Right atrium auricular region (tissue), 2 donors: ENCODE measurements at regions not wholly inside any gene's neighbourhood (a gene's known extent, or its start where the extent isn't known, plus 50 kb on each side); places are given as distances from the start of the nearest gene placed in this dataset.

Experiments used
- DNase-seq: peaks from one replicate; pipeline ENCODE4 v3.0.0-alpha.2; 2019; ENCODE audit warnings: low spot score
- H3K27ac ChIP-seq, 2 donors: fragments of 200-600 bp; sonication (generic); 1 replicate in 1 of 2; 2 replicates in 1 of 2; pipeline ENCODE4 v1.5.1; 2016 to 2019
- H3K27me3 ChIP-seq, 2 donors: fragments of 200-600 bp; sonication (generic); one replicate each; pipeline versions ENCODE4 v1.5.1 to v1.6.0; 2017 to 2019
- H3K36me3 ChIP-seq: fragments of 200-600 bp; sonication (generic); one replicate; pipeline ENCODE4 v1.5.1; 2016
- H3K4me1 ChIP-seq, 2 donors: fragments of 200-600 bp; sonication (generic); one replicate each; pipeline versions ENCODE4 v1.5.1 to v1.6.0; 2017 to 2019
- H3K4me3 ChIP-seq, 2 donors: fragments of 200-600 bp; sonication (generic); 1 replicate in 1 of 2; 2 replicates in 1 of 2; pipeline ENCODE4 v1.5.1; 2017 to 2019; ENCODE audit warnings: mild to moderate bottlenecking in 1 of 2, moderate library complexity in 1 of 2
- H3K9me3 ChIP-seq, 2 donors: fragments of 200-600 bp; sonication (generic); one replicate each; pipeline ENCODE4 v1.5.1; 2019
- CTCF ChIP-seq, 2 donors: fragments of 200-600 bp; sonication (generic); IDR thresholded peaks; one replicate each; pipeline ENCODE4 v1.5.1; 2019; ENCODE audit warnings: antibody characterized with exemption in 2 of 2

DNA sequence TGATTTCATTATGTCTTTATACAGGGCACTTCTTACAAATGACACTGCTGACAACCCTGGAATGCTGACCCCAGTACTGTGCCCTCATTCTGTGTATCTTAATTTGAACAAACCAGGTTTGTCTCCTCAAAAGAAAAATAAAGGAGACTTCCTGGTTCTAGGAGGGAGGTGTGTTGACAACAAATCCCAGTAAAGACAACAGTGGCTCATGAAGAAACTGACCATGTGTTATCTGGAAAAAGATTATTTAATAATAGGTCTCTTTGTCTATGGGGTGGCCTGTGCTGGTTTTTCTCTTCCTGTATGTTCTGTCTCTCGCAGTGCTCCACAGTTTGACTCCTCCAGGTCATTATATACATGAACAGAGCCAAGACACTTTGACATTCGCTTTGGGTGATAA lies 454.6 kb downstream of the LMO4 start:
- TF ChIP-seq CTCF (IDR thresholded peaks at IDR 0.05) = no peak
- no peaks in the 10 kb centered on the region for H3K36me3 ChIP-seq
- H3K9me3 ChIP-seq = no peaks in the 10 kb centered on the region
- no peaks in the 10 kb centered on the region for H3K27me3 ChIP-seq
- no peak overlapping the region for H3K4me3 ChIP-seq
- DNase-seq = no peak
- H3K4me1 ChIP-seq = no peaks in the 10 kb centered on the region
- no peak overlapping the region for H3K27ac ChIP-seq

- no peak for TF ChIP-seq CTCF (IDR thresholded peaks at IDR 0.05)
- Histone ChIP-seq H3K27ac (no peak overlapping the region), H3K27me3 (no peaks in the 10 kb centered on the region)
Measured at GRCh38 chr1:87785386-87785785, 456.7 kb downstream of the LMO4 start.

DNA sequence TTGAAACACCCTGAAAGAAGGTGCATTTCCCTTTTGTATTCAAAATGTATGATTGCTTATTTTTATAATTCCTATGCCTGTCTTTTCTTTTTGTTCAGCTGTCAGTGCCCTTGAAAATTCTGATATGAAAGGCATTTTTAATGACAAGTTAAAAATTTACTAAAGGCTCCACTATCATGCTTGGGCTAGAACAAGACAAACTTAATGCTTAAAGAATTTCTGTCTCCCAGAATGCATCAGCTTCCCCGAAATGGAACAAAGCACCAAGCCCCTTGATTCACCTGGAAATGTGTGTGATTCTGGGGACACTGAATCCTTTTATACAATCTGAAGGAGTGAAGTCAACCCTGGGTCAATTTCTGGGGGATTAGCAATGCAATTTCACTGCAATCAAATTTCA lies 457.5 kb downstream of the LMO4 start:
- TF ChIP-seq CTCF (IDR thresholded peaks at IDR 0.05) = no peak
- Histone ChIP-seq H3K9me3 (no peaks in the 10 kb centered on the region), H3K4me1 (no peaks in the 10 kb centered on the region), H3K36me3 (no peaks in the 10 kb centered on the region), H3K27me3 (no peaks in the 10 kb centered on the region), H3K4me3 (no peak overlapping the region), H3K27ac (no peak overlapping the region)
- DNase-seq = no peak

More at GRCh38 chr1:87785386-87785785, 456.7 kb downstream of the LMO4 start:
- H3K9me3 ChIP-seq = no peaks in the 10 kb centered on the region
- no peaks in the 10 kb centered on the region for H3K4me1 ChIP-seq
- no peaks in the 10 kb centered on the region for H3K36me3 ChIP-seq
- H3K4me3 ChIP-seq = no peak overlapping the region
- DNase-seq = no peak

DNA sequence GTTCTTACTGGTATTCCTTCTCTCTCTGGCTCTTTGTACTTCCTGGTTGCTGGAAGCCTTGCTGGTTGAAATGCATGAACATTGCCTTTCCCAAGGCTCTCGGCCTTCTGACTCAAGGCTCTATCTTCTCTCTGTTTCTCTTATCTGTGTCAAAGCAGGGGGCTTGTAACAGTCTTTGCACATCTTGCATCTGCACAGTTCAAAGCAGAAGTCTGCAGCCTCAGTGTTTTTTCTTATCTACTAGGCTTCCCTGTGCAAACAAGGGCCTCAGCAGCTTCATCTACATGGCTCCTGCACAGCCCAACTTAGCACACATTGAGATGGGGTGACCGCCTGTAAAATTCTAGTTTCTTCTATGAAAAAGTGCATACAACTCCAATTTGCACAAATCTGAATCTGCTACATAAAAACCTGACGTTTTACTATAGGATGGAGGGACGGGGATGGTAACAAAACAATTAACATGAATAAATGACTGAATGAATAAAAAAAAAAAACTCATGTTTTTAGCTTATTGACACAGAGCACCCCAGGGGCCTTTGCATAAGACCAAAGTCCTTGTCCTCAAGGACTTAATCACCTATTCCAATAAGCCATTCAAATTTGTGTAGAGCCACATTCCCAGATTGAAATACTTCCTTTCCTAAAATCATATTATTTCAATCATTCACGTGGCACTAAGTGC lies 458.3 kb downstream of the LMO4 start:
- no peaks in the 10 kb centered on the region for H3K36me3 ChIP-seq
- H3K27ac ChIP-seq = no peak overlapping the region
- no peaks in the 10 kb centered on the region for H3K4me1 ChIP-seq
- no peak for DNase-seq
- no peak overlapping the region for H3K4me3 ChIP-seq
- no peak for TF ChIP-seq CTCF (IDR thresholded peaks at IDR 0.05)
- H3K27me3 ChIP-seq = no peaks in the 10 kb centered on the region
- H3K9me3 ChIP-seq = no peaks in the 10 kb centered on the region

DNA sequence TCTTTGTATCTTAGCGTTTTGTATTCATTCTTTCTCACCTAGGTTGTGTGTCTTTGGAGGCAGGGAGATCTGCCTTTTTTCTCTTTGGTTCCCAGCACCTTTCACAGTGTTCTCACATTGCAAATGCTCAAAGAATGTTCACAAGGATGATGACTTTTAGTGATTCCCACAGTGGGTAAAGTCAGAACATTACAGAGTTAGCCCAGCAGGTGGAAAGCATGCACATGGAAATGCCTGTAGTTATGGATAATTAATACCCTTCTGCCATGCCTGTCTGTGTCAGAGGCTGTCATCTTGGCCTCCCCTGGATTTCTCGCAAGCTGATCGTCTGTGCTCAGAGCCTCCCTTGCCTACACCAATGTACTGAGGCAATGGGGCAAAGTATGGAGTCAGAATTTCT lies 458.9 kb downstream of the LMO4 start:
- Histone ChIP-seq H3K4me1 (no peaks in the 10 kb centered on the region), H3K9me3 (no peaks in the 10 kb centered on the region), H3K27ac (no peak overlapping the region), H3K36me3 (no peaks in the 10 kb centered on the region), H3K4me3 (no peak overlapping the region), H3K27me3 (no peaks in the 10 kb centered on the region)
- TF ChIP-seq CTCF (IDR thresholded peaks at IDR 0.05) = no peak
- DNase-seq = no peak

GRCh38 chr1:87790756-87791155 lies 462.1 kb downstream of the LMO4 start:
- Histone ChIP-seq H3K4me1 (no peaks in the 10 kb centered on the region), H3K27me3 (no peaks in the 10 kb centered on the region), H3K4me3 (no peak overlapping the region), H3K27ac (no peak overlapping the region), H3K9me3 (no peaks in the 10 kb centered on the region), H3K36me3 (no peaks in the 10 kb centered on the region)
- no peak for TF ChIP-seq CTCF (IDR thresholded peaks at IDR 0.05)
- DNase-seq = no peak
